Urinary bladder (tissue), 3 donors: ENCODE measurements at regions not wholly inside any gene's neighbourhood (a gene's known extent, or its start where the extent isn't known, plus 50 kb on each side); places are given as distances from the start of the nearest gene placed in this dataset.

Experiments used
- DNase-seq: peaks from one replicate; pipeline ENCODE4 v3.0.0-alpha.2; 2015; ENCODE audit errors: extremely low spot score
- H3K27ac ChIP-seq: one replicate; pipeline ENCODE4 v1.5.1; 2013; ENCODE audit warnings: low read depth, mild to moderate bottlenecking, moderate library complexity
- H3K36me3 ChIP-seq: one replicate; pipeline ENCODE4 v1.6.1; 2013; ENCODE audit warnings: mild to moderate bottlenecking, moderate library complexity; ENCODE audit not compliant: insufficient read depth
- H3K4me1 ChIP-seq: one replicate; pipeline ENCODE4 v1.6.1; 2013; ENCODE audit warnings: mild to moderate bottlenecking, moderate library complexity; ENCODE audit not compliant: insufficient read depth
- H3K4me3 ChIP-seq: one replicate; pipeline ENCODE4 v1.5.1; 2013; ENCODE audit warnings: low read depth, low read length
- WGBS: extraction: QIAGEN DNeasy Blood & Tissue Kit; methylation state at CpG from one replicate; pipeline ENCODE4 v1.1.7; 2013; 5-methylcytosine and 5-hydroxymethylcytosine counted together
- donor health status: healthy with polysubstance abuse.
- donor health status: healthy.

- 14% methylated on average over 1 of the region's 1 CpG for WGBS
- no peak for DNase-seq
- Histone ChIP-seq H3K27ac (no peak overlapping the region), H3K4me1 (no peaks in the 10 kb centered on the region), H3K4me3 (no peak overlapping the region), H3K36me3 (no peaks in the 10 kb centered on the region)
Observed at GRCh38 chr1:100622037-100622436, 84.1 kb downstream of the GPR88 start.

- H3K36me3 ChIP-seq: no peaks in the 10 kb centered on the region
- H3K27ac ChIP-seq: no peak overlapping the region
- H3K4me3 ChIP-seq: no peak overlapping the region
- no peaks in the 10 kb centered on the region for H3K4me1 ChIP-seq
- no peak for DNase-seq
- WGBS: 84% methylated on average over 1 of the region's 1 CpG
Observed at GRCh38 chr1:100622506-100622905, 84.6 kb downstream of the GPR88 start.

GRCh38 chr1:100622966-100623762 is 85.2 kb downstream of the GPR88 start:
- no peak overlapping the region for H3K27ac ChIP-seq

GRCh38 chr1:100624886-100625610 is 87.1 kb downstream of the GPR88 start:
- no peaks in the 10 kb centered on the region for H3K4me1 ChIP-seq
- no peak for DNase-seq
- no peak overlapping the region for H3K27ac ChIP-seq

More at GRCh38 chr1:100622966-100623762, 85.2 kb downstream of the GPR88 start:
- H3K4me1 ChIP-seq: no peaks in the 10 kb centered on the region
- no peak for DNase-seq
- H3K36me3 ChIP-seq: no peaks in the 10 kb centered on the region
- WGBS: 71% methylated on average over 5 of the region's 5 CpGs
- no peak overlapping the region for H3K4me3 ChIP-seq

GRCh38 chr1:100626397-100626796 is 88.5 kb downstream of the GPR88 start:
- WGBS: 75% methylated on average over 3 of the region's 3 CpGs
- no peaks in the 10 kb centered on the region for H3K4me1 ChIP-seq
- H3K27ac ChIP-seq: no peak overlapping the region

More at GRCh38 chr1:100624886-100625610, 87.1 kb downstream of the GPR88 start:
- Histone ChIP-seq H3K36me3 (no peaks in the 10 kb centered on the region), H3K4me3 (no peak overlapping the region)
- WGBS: 77% methylated on average over 9 of the region's 9 CpGs

GRCh38 chr1:100627054-100627716 is 89.2 kb downstream of the GPR88 start:
- DNase-seq: no peak
- Histone ChIP-seq H3K4me1 (no peaks in the 10 kb centered on the region), H3K4me3 (no peak overlapping the region), H3K36me3 (no peaks in the 10 kb centered on the region), H3K27ac (no peak overlapping the region)
- WGBS: 79% methylated on average over 5 of the region's 5 CpGs

More at GRCh38 chr1:100626397-100626796, 88.5 kb downstream of the GPR88 start:
- DNase-seq: no peak
- Histone ChIP-seq H3K36me3 (no peaks in the 10 kb centered on the region), H3K4me3 (no peak overlapping the region)

GRCh38 chr1:100627936-100628335 is 90.0 kb downstream of the GPR88 start:
- no peak overlapping the region for H3K4me3 ChIP-seq
- H3K36me3 ChIP-seq: no peaks in the 10 kb centered on the region
- H3K4me1 ChIP-seq: no peaks in the 10 kb centered on the region
- no peak for DNase-seq
- no peak overlapping the region for H3K27ac ChIP-seq
- 91% methylated on average over 3 of the region's 3 CpGs for WGBS

- no peaks in the 10 kb centered on the region for H3K4me1 ChIP-seq
- no peak overlapping the region for H3K27ac ChIP-seq
- 56% methylated on average over 4 of the region's 4 CpGs for WGBS
- no peak for DNase-seq
- no peaks in the 10 kb centered on the region for H3K36me3 ChIP-seq
- H3K4me3 ChIP-seq: no peak overlapping the region
Observed at GRCh38 chr1:100628631-100629081, 90.7 kb downstream of the GPR88 start.

GRCh38 chr1:100629391-100629790 is 90.2 kb upstream of the VCAM1 start:
- Histone ChIP-seq H3K27ac (no peak overlapping the region), H3K36me3 (no peaks in the 10 kb centered on the region), H3K4me1 (no peaks in the 10 kb centered on the region), H3K4me3 (no peak overlapping the region)
- DNase-seq: no peak

- H3K4me1 ChIP-seq: no peaks in the 10 kb centered on the region
- H3K36me3 ChIP-seq: no peaks in the 10 kb centered on the region
- no peak overlapping the region for H3K4me3 ChIP-seq
- H3K27ac ChIP-seq: no peak overlapping the region
- WGBS: 85% methylated on average over 4 of the region's 4 CpGs
- DNase-seq: no peak
Observed at GRCh38 chr1:100631015-100631551, 88.5 kb upstream of the VCAM1 start.

- 93% methylated on average over 2 of the region's 2 CpGs for WGBS
- no peak overlapping the region for H3K4me3 ChIP-seq
- H3K36me3 ChIP-seq: no peaks in the 10 kb centered on the region
- no peaks in the 10 kb centered on the region for H3K4me1 ChIP-seq
- no peak overlapping the region for H3K27ac ChIP-seq
- no peak for DNase-seq
Observed at GRCh38 chr1:100642826-100643225, 76.7 kb upstream of the VCAM1 start.

- Histone ChIP-seq H3K36me3 (no peaks in the 10 kb centered on the region), H3K4me1 (no peaks in the 10 kb centered on the region), H3K4me3 (no peak overlapping the region), H3K27ac (no peak overlapping the region)
- WGBS: 27% methylated on average over 4 of the region's 4 CpGs
- peak; percentile 36 for DNase-seq
Observed at GRCh38 chr1:100643471-100644196, 75.9 kb upstream of the VCAM1 start.

- no peak for DNase-seq
- H3K36me3 ChIP-seq: no peaks in the 10 kb centered on the region
- no peaks in the 10 kb centered on the region for H3K4me1 ChIP-seq
- H3K4me3 ChIP-seq: no peak overlapping the region
- H3K27ac ChIP-seq: no peak overlapping the region
- WGBS: 73% methylated on average over 4 of the region's 4 CpGs
Observed at GRCh38 chr1:100646001-100646400, 73.5 kb upstream of the VCAM1 start.
